GM18907 (cell line): ENCODE measurements at regions not wholly inside any gene's neighbourhood (a gene's known extent, or its start where the extent isn't known, plus 50 kb on each side); places are given as distances from the start of the nearest gene placed in this dataset.

Source experiments
- ATAC-seq: cut with Tn5 transposase; IDR thresholded peaks from one replicate; pipeline ENCODE4 v1.9.1; 2021; ENCODE audit warnings: mild to moderate bottlenecking, moderate library complexity; ENCODE audit not compliant: unreplicated experiment

GRCh38 chr4:62204136-62204535 lies 1004.0 kb downstream of the ADGRL3 start:
- ATAC-seq, result no peak

- no peak for ATAC-seq
These were observed 999.2 kb downstream of the ADGRL3 start for GRCh38 chr4:62199291-62199810.

- ATAC-seq, result no peak
These were observed 996.2 kb downstream of the ADGRL3 start for GRCh38 chr4:62196338-62196737.

GRCh38 chr4:62194342-62194741 lies 994.2 kb downstream of the ADGRL3 start:
- ATAC-seq, result no peak

GRCh38 chr4:62193761-62194160 lies 993.6 kb downstream of the ADGRL3 start:
- no peak for ATAC-seq

GRCh38 chr4:62191451-62192240 lies 991.5 kb downstream of the ADGRL3 start:
- no peak for ATAC-seq

GRCh38 chr4:62170235-62170634 lies 970.1 kb downstream of the ADGRL3 start:
- no peak for ATAC-seq

GRCh38 chr4:62168681-62169080 lies 968.6 kb downstream of the ADGRL3 start:
- no peak for ATAC-seq

GRCh38 chr4:62162606-62163005 lies 962.5 kb downstream of the ADGRL3 start:
- ATAC-seq, result no peak

GRCh38 chr4:62161446-62161845 lies 961.3 kb downstream of the ADGRL3 start:
- no peak for ATAC-seq

GRCh38 chr4:62159876-62160275 lies 959.8 kb downstream of the ADGRL3 start:
- ATAC-seq, result no peak

- ATAC-seq, result no peak
These were observed 959.2 kb downstream of the ADGRL3 start for GRCh38 chr4:62159306-62159705.

GRCh38 chr4:62156205-62156604 lies 956.1 kb downstream of the ADGRL3 start:
- ATAC-seq, result no peak

- ATAC-seq, result no peak
These were observed 945.1 kb downstream of the ADGRL3 start for GRCh38 chr4:62145276-62145675.

- ATAC-seq, result no peak
These were observed 944.3 kb downstream of the ADGRL3 start for GRCh38 chr4:62144431-62144830.

GRCh38 chr4:62135565-62136156 lies 935.5 kb downstream of the ADGRL3 start:
- no peak for ATAC-seq

- no peak for ATAC-seq
These were observed 933.9 kb downstream of the ADGRL3 start for GRCh38 chr4:62133977-62134376.

GRCh38 chr4:62133101-62133897 lies 933.2 kb downstream of the ADGRL3 start:
- no peak for ATAC-seq

GRCh38 chr4:62131049-62131448 lies 930.9 kb downstream of the ADGRL3 start:
- no peak for ATAC-seq

GRCh38 chr4:62130637-62131036 lies 930.5 kb downstream of the ADGRL3 start:
- no peak for ATAC-seq

- no peak for ATAC-seq
These were observed 930.1 kb downstream of the ADGRL3 start for GRCh38 chr4:62130230-62130629.
